ENCODE measurements at regions not wholly inside any gene's neighbourhood (a gene's known extent, or its start where the extent isn't known, plus 50 kb on each side); places are given as distances from the start of the nearest gene placed in this dataset.

DNA sequence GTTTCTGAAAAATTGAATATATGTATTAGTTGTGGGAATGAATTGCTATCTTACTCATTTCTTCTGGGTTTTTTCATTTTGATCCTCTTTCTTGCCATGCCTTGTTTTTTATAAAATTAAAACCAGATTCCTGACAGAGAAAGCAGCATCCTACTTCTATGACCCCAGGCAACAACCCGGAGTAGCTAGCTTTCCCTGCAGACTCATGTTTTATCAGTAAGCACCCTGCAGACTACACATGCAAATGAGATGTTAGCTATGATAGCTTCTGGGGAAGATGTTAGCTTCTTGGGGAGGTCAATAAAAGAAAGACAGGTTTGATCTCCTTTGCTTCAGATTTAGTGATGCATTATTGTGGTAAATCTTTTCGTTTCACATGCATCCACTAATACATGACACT is 1598.6 kb downstream of the SLITRK5 start:
- in situ Hi-C loops (cut with HindIII; ENCODE audit: low sequenced_read_pairs), result no loop called here
- no peak overlapping the region for H3K4me3 ChIP-seq (ENCODE audit: low read depth, low read length)
- TF ChIP-seq, protein P1, sequence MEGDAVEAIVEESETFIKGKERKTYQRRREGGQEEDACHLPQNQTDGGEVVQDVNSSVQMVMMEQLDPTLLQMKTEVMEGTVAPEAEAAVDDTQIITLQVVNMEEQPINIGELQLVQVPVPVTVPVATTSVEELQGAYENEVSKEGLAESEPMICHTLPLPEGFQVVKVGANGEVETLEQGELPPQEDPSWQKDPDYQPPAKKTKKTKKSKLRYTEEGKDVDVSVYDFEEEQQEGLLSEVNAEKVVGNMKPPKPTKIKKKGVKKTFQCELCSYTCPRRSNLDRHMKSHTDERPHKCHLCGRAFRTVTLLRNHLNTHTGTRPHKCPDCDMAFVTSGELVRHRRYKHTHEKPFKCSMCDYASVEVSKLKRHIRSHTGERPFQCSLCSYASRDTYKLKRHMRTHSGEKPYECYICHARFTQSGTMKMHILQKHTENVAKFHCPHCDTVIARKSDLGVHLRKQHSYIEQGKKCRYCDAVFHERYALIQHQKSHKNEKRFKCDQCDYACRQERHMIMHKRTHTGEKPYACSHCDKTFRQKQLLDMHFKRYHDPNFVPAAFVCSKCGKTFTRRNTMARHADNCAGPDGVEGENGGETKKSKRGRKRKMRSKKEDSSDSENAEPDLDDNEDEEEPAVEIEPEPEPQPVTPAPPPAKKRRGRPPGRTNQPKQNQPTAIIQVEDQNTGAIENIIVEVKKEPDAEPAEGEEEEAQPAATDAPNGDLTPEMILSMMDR (IDR thresholded peaks at IDR 0.05; ENCODE audit: low read depth, low read length), result no peak
- no peak for DNase-seq (ENCODE audit: low read depth, low spot score)

DNA sequence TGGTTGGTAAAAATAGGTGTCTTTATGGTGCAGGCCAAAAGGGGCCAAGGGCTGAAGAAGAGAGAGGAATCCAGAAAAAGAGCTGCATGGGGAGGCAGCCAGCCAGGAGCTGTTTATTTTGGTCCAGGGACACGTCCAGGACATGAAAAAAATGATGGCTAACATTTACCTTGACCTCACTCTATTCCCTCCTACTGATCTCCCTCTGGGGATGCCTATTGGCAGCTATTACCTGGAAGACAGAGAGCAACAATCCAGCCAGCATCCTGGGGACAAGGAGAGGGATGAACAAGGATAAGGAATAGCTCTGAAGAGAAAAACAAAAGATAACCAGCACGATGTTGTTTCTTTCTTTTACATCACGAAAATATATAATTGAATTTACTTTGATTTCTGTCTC is 1599.6 kb downstream of the SLITRK5 start:
- TF ChIP-seq, protein P1 (IDR thresholded peaks at IDR 0.05; ENCODE audit: low read depth, low read length), result no peak
- DNase-seq (ENCODE audit: low read depth, low spot score), result no peak

DNA sequence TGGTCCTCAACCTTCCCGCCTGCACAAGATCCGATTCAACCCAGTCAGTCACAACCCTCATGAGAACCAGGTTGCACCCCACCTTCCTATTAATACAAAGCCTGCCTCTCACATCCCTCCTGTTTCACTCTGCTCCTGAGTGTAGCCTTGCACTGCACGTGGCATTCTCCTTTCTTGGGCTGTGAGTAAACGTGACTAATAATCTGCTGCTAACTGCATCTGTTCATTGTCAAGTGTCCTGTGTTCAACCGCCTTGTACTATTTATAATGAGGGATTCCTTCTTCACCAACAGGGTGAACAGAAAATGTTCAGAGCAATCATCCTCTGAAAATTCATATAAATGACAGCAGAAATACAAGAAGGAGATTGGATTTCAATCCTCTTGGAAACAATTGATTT is 1608.2 kb downstream of the SLITRK5 start:
- DNase-seq (ENCODE audit: low read depth, low spot score), result no peak
- in situ Hi-C loops (cut with HindIII; ENCODE audit: low sequenced_read_pairs), result no loop called here
- TF ChIP-seq, protein P1 (IDR thresholded peaks at IDR 0.05; ENCODE audit: low read depth, low read length), result no peak
- no peak overlapping the region for H3K4me3 ChIP-seq (ENCODE audit: low read depth, low read length)

More for the DNA sequence above, 1599.6 kb downstream of the SLITRK5 start:
- in situ Hi-C loops (cut with HindIII; ENCODE audit: low sequenced_read_pairs), result no loop called here
- H3K4me3 ChIP-seq (ENCODE audit: low read depth, low read length), result no peak overlapping the region

DNA sequence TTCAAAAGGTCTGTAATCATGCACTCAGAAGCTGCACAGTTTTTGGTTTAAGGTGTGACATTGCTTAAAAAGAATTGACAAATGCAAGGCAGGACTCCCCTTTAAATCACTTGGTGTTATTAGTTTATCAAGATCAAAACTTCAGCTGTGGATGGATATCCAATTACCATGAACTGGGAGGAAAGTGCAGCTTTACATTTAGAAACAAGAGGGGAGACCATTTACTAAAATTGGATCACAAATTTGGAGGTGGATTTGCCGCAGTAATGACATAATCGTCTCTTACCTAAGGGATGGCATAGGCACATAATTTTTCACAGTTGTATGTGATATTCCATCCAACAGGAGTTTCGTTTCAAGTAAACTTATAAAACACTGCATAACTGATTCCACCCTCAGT is 1610.2 kb downstream of the SLITRK5 start:
- TF ChIP-seq, protein P1 (IDR thresholded peaks at IDR 0.05; ENCODE audit: low read depth, low read length), result no peak
- in situ Hi-C loops (cut with HindIII; ENCODE audit: low sequenced_read_pairs), result no loop called here
- no peak for DNase-seq (ENCODE audit: low read depth, low spot score)
- no peak overlapping the region for H3K4me3 ChIP-seq (ENCODE audit: low read depth, low read length)

DNA sequence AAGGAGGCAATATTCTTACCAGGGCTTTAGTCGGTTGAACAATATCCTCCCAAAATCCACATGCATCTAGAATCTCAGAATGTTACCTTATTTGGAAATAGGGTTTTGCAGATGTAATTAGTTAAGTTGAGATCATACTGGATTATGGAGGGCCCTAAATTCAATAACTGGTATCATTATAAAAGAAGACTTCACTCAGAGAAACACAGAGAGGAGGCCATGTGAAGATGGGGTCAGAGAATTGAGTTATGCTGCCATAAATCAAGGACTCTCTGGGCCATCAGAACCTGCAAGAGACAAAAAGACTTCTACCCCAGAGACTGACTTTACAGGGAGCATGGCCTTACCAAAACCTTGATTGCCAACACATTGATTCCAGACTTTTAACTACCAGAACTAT is 1611.1 kb downstream of the SLITRK5 start:
- no peak for DNase-seq (ENCODE audit: low read depth, low spot score)
- in situ Hi-C loops (cut with HindIII; ENCODE audit: low sequenced_read_pairs), result no loop called here
- TF ChIP-seq, protein P1 (IDR thresholded peaks at IDR 0.05; ENCODE audit: low read depth, low read length), result no peak
- H3K4me3 ChIP-seq (ENCODE audit: low read depth, low read length), result no peak overlapping the region

DNA sequence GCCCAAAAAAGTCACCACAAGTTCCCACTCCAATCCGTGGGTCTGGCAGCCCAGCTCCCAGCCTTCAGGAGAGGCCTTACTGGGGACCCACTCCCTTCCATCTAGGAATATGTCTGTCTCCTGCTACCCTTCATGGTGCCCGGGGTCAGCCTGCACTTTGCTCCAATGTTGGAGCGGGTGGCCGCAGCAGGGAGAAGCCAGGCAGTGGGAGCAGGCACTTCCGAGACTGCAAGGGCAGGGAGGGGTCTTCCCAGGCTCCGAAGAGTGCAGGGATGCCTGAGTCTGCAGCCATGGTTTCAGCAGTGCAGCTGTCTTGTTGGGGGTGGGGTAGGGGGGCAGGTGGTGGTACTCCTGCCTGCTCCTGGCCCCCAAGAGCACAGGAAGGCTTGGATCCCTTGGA is 1616.2 kb downstream of the SLITRK5 start:
- TF ChIP-seq, protein P1 (IDR thresholded peaks at IDR 0.05; ENCODE audit: low read depth, low read length), result no peak
- H3K4me3 ChIP-seq (ENCODE audit: low read depth, low read length), result no peak overlapping the region
- DNase-seq (ENCODE audit: low read depth, low spot score), result no peak
- in situ Hi-C loops (cut with HindIII; ENCODE audit: low sequenced_read_pairs), result no loop called here

All from astrocyte of the spinal cord (primary cell).